SU-DHL-6 (cell line): ENCODE measurements at regions not wholly inside any gene's neighbourhood (a gene's known extent, or its start where the extent isn't known, plus 50 kb on each side); places are given as distances from the start of the nearest gene placed in this dataset.
"Not testable (repeated sequence)": the region's sequence is repeated elsewhere in the genome, so short reads cannot be mapped to it uniquely, and the experiment has no call there.

ENCODE experiments used
- H2AFZ ChIP-seq: fragments of 200-600 bp; sonication (generic); 2 replicates; pipeline ENCODE4 v1.6.1; 2014; ENCODE audit warnings: low read depth, mild to moderate bottlenecking, moderate library complexity, mixed read lengths, antibody characterized with exemption, low read length; ENCODE audit not compliant: severe bottlenecking
- H3F3A ChIP-seq: fragments of 200-600 bp; shearing (Covaris generic); 2 replicates; pipeline ENCODE4 v1.6.0; 2016; ENCODE audit warnings: antibody characterized with exemption, mild to moderate bottlenecking; ENCODE audit not compliant: insufficient read depth
- H3K27ac ChIP-seq: fragments of 200-600 bp; sonication (generic); 2 replicates; pipeline ENCODE4 v1.5.1; 2016; ENCODE audit warnings: low read depth, mild to moderate bottlenecking, low read length, moderate library complexity, mixed read lengths
- H3K27me3 ChIP-seq: fragments of 200-600 bp; sonication (generic), shearing (Covaris generic); 2 replicates; pipeline ENCODE4 v1.6.0; 2014; ENCODE audit warnings: mild to moderate bottlenecking, low read length
- H3K36me3 ChIP-seq: fragments of 200-600 bp; sonication (generic); 2 replicates; pipeline ENCODE4 v1.6.1; 2014; ENCODE audit warnings: mild to moderate bottlenecking, low read length, mixed read lengths
- H3K4me2 ChIP-seq: fragments of 300-600, 200-600 bp; shearing (Covaris generic), sonication (generic); 2 replicates; pipeline ENCODE4 v1.6.0; 2014; ENCODE audit warnings: low read length, low read depth, mild to moderate bottlenecking; ENCODE audit not compliant: poor library complexity, severe bottlenecking
- H3K4me3 ChIP-seq: fragments of 200-600 bp; sonication (generic); 2 replicates; pipeline ENCODE4 v1.5.1; 2014; ENCODE audit warnings: antibody characterized with exemption, low read length, mild to moderate bottlenecking, mixed read lengths; ENCODE audit not compliant: insufficient read depth, poor library complexity, severe bottlenecking
- H3K79me2 ChIP-seq: fragments of 200-600 bp; sonication (generic); 2 replicates; pipeline ENCODE4 v1.6.1; 2014; ENCODE audit warnings: mild to moderate bottlenecking, low read length, moderate library complexity; ENCODE audit not compliant: insufficient read depth
- H3K9ac ChIP-seq: fragments of 200-600 bp; sonication (generic); 2 replicates; pipeline ENCODE4 v1.7.0; 2014; ENCODE audit warnings: mild to moderate bottlenecking, low read length
- H3K9me2 ChIP-seq: fragments of 200-600 bp; sonication (generic); replicated peaks from 2 replicates; pipeline ENCODE4 v1.6.1; 2014; ENCODE audit warnings: low read length; ENCODE audit not compliant: insufficient read depth
- H3K9me3 ChIP-seq: fragments of 200-600 bp; sonication (generic); 2 replicates; pipeline ENCODE4 v1.6.1; 2014; ENCODE audit warnings: low read length, mixed read lengths; ENCODE audit not compliant: insufficient read depth
- H4K20me1 ChIP-seq: fragments of 200-600 bp; sonication (generic); 2 replicates; pipeline ENCODE4 v1.6.1; 2014; ENCODE audit warnings: low read depth, mild to moderate bottlenecking, antibody characterized with exemption, low read length, moderate library complexity, mixed read lengths
- CTCF ChIP-seq: fragments of 200-600 bp; sonication (generic); IDR thresholded peaks from one replicate; pipeline ENCODE4 v1.5.1; 2017; ENCODE audit warnings: antibody characterized with exemption, mild to moderate bottlenecking, low read length, moderate library complexity; ENCODE audit not compliant: insufficient read depth, poor library complexity, severe bottlenecking
- EZH2phosphoT487 ChIP-seq: fragments of 200-600 bp; sonication (generic), shearing (Covaris generic); conservative IDR thresholded peaks from 2 replicates; pipeline ENCODE4 v1.6.1; 2018; ENCODE audit warnings: mild to moderate bottlenecking, antibody characterized with exemption, low read length, moderate library complexity, mixed read lengths

- TF ChIP-seq EZH2phosphoT487: no peak
- TF ChIP-seq CTCF: no peak
- Histone ChIP-seq H3K9me2 (no peaks in the 10 kb centered on the region), H3F3A (no peaks in the 10 kb centered on the region), H3K27me3 (0 out of 2 replicates have a peak, but pooled peaks cover 5% of the 10 kb centered on the region), H4K20me1 (no peaks in the 10 kb centered on the region), H3K27ac (no peak overlapping the region), H2AFZ (no peak overlapping the region), H3K79me2 (no peaks in the 10 kb centered on the region), H3K4me3 (no peak overlapping the region), H3K36me3 (no peaks in the 10 kb centered on the region), H3K9ac (no peak overlapping the region), H3K9me3 (no peaks in the 10 kb centered on the region), H3K4me2 (no peak overlapping the region)
Measured at GRCh38 chr16:86258713-86259112, 251.6 kb upstream of the FOXF1 start.

GRCh38 chr16:86259499-86259898 lies 250.8 kb upstream of the FOXF1 start:
- Histone ChIP-seq H2AFZ (no peak overlapping the region), H3K36me3 (no peaks in the 10 kb centered on the region), H3K9ac (no peak overlapping the region)

GRCh38 chr16:86261379-86261778 lies 248.9 kb upstream of the FOXF1 start:
- Histone ChIP-seq H3K9ac (no peak overlapping the region), H3K79me2 (no peaks in the 10 kb centered on the region), H3K9me3 (no peaks in the 10 kb centered on the region), H3K9me2 (no peaks in the 10 kb centered on the region), H3K4me3 (no peak overlapping the region), H3K36me3 (no peaks in the 10 kb centered on the region), H3F3A (no peaks in the 10 kb centered on the region), H3K27ac (no peak overlapping the region), H3K4me2 (no peak overlapping the region), H3K27me3 (0 out of 2 replicates have a peak, but pooled peaks cover 2% of the 10 kb centered on the region), H2AFZ (peak overlapping the region; percentile 34), H4K20me1 (no peaks in the 10 kb centered on the region)
- TF ChIP-seq EZH2phosphoT487: no peak
- TF ChIP-seq CTCF: no peak

More at GRCh38 chr16:86259499-86259898, 250.8 kb upstream of the FOXF1 start:
- no peaks in the 10 kb centered on the region for H4K20me1 ChIP-seq
- H3K27ac ChIP-seq: no peak overlapping the region
- no peaks in the 10 kb centered on the region for H3K79me2 ChIP-seq
- no peak overlapping the region for H3K4me3 ChIP-seq
- H3K9me2 ChIP-seq: no peaks in the 10 kb centered on the region
- H3K4me2 ChIP-seq: no peak overlapping the region
- H3K27me3 ChIP-seq: 0 out of 2 replicates have a peak, but pooled peaks cover 5% of the 10 kb centered on the region
- H3F3A ChIP-seq: no peaks in the 10 kb centered on the region
- TF ChIP-seq CTCF (no peak), EZH2phosphoT487 (no peak)
- H3K9me3 ChIP-seq: no peaks in the 10 kb centered on the region

- not testable (repeated sequence) for H3K9ac ChIP-seq, H3K4me2 ChIP-seq, H3K9me3 ChIP-seq, H3K9me2 ChIP-seq, H3K4me3 ChIP-seq, H4K20me1 ChIP-seq, H2AFZ ChIP-seq, H3F3A ChIP-seq, H3K79me2 ChIP-seq, H3K27ac ChIP-seq, H3K36me3 ChIP-seq, H3K27me3 ChIP-seq
Measured at GRCh38 chr16:86267657-86268056, 242.7 kb upstream of the FOXF1 start.
